NB4 (cell line): ENCODE measurements at regions not wholly inside any gene's neighbourhood (a gene's known extent, or its start where the extent isn't known, plus 50 kb on each side); places are given as distances from the start of the nearest gene placed in this dataset.

ENCODE experiments used
- MYC ChIP-seq: IDR thresholded peaks from 2 replicates; pipeline ENCODE4 v1.6.1; 2011; ENCODE audit warnings: low read depth, low read length
- POLR2A ChIP-seq: IDR thresholded peaks from 2 replicates; pipeline ENCODE4 v1.6.1; 2011; ENCODE audit warnings: mild to moderate bottlenecking; ENCODE audit not compliant: insufficient read length; ENCODE audit errors: extremely low read depth
- TF ChIP-seq, protein P1 (sequence below): IDR thresholded peaks from one replicate; pipeline ENCODE4 v1.5.1; 2012; ENCODE audit warnings: low read depth, low read length

DNA sequence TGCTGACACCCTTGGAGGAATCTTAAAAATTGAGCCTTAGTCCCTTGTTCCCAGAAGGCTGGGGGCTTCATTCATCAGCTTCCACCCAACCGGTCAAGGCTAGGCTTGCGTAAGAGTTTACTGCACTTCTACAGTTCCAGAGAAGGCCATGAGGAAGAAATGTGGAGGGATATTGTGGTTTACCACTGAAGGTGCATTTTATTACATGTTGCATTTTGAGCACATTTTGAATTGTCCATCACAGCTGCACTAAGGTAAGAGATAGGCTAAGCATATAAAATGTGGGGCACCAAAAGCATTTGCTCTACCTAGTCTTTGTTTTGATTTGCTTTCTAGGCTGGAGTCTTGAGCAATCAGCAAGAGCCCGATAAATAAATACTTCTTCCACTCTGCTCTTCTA, 167.1 kb upstream of the PAPPA start:
- TF ChIP-seq, protein P1, sequence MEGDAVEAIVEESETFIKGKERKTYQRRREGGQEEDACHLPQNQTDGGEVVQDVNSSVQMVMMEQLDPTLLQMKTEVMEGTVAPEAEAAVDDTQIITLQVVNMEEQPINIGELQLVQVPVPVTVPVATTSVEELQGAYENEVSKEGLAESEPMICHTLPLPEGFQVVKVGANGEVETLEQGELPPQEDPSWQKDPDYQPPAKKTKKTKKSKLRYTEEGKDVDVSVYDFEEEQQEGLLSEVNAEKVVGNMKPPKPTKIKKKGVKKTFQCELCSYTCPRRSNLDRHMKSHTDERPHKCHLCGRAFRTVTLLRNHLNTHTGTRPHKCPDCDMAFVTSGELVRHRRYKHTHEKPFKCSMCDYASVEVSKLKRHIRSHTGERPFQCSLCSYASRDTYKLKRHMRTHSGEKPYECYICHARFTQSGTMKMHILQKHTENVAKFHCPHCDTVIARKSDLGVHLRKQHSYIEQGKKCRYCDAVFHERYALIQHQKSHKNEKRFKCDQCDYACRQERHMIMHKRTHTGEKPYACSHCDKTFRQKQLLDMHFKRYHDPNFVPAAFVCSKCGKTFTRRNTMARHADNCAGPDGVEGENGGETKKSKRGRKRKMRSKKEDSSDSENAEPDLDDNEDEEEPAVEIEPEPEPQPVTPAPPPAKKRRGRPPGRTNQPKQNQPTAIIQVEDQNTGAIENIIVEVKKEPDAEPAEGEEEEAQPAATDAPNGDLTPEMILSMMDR, result no peak
- no peak for TF ChIP-seq POLR2A
- TF ChIP-seq MYC, result no peak
